OCI-LY7 (cell line): ENCODE measurements at regions not wholly inside any gene's neighbourhood (a gene's known extent, or its start where the extent isn't known, plus 50 kb on each side); places are given as distances from the start of the nearest gene placed in this dataset.
"Not testable (repeated sequence)": the region's sequence is repeated elsewhere in the genome, so short reads cannot be mapped to it uniquely, and the experiment has no call there.

Experiments
- BruUV-seq: library from RNA; stranded (reverse); fragments of 400-500 nt; replicated peaks from 2 replicates; lab custom pipeline; 2021; lab: Mats Ljungman, UMichigan
- CTCF ChIA-PET: fragments of 300-600 bp; sonication (Branson Sonifier 250); formaldehyde crosslinking; loops from one replicate; lab custom pipeline; 2022; ENCODE audit warnings: antibody characterized with exemption; ENCODE audit not compliant: unreplicated experiment; lab: Charles Lee
- POLR2A ChIA-PET: fragments of 300-600 bp; sonication (Branson Sonifier 250); formaldehyde crosslinking; loops from one replicate; lab custom pipeline; 2022; ENCODE audit warnings: antibody characterized with exemption; lab: Charles Lee
- DNase-seq: peaks from one replicate; pipeline ENCODE4 v3.0.0-alpha.2; 2015; ENCODE audit warnings: low spot score
- H2AFZ ChIP-seq: fragments of 200-600 bp; sonication (generic), shearing (Covaris generic); 2 replicates; pipeline ENCODE4 v1.6.1; 2014; ENCODE audit warnings: mild to moderate bottlenecking, antibody characterized with exemption, low read length, moderate library complexity
- H3K27ac ChIP-seq: fragments of 200-600 bp; sonication (generic); 2 replicates; pipeline ENCODE4 v1.5.1; 2014; ENCODE audit warnings: mixed run types, low read depth, mild to moderate bottlenecking, moderate library complexity, low read length, inconsistent platforms; ENCODE audit not compliant: poor library complexity, severe bottlenecking
- H3K36me3 ChIP-seq: fragments of 200-600 bp; sonication (generic); 2 replicates; pipeline ENCODE4 v1.6.1; 2014; ENCODE audit warnings: mild to moderate bottlenecking, antibody characterized with exemption, low read length, moderate library complexity, mixed read lengths; ENCODE audit not compliant: insufficient read depth
- H3K4me1 ChIP-seq: fragments of 200-600 bp; sonication (generic); 2 replicates; pipeline ENCODE4 v1.5.1; 2014; ENCODE audit warnings: mild to moderate bottlenecking, low read length; ENCODE audit not compliant: insufficient read depth, poor library complexity, severe bottlenecking
- H3K4me2 ChIP-seq: fragments of 200-600 bp; sonication (generic); 2 replicates; pipeline ENCODE4 v1.6.1; 2014; ENCODE audit warnings: mild to moderate bottlenecking, low read length
- H3K4me3 ChIP-seq: fragments of 200-600 bp; sonication (generic); 2 replicates; pipeline ENCODE4 v1.5.1; 2014; ENCODE audit warnings: mild to moderate bottlenecking, low read depth, low read length; ENCODE audit not compliant: poor library complexity, severe bottlenecking
- H3K79me2 ChIP-seq: fragments of 200-600 bp; sonication (generic); 2 replicates; pipeline ENCODE4 v1.6.1; 2016; ENCODE audit warnings: low read depth, mild to moderate bottlenecking, low read length, moderate library complexity, mixed read lengths; ENCODE audit not compliant: insufficient read depth
- H3K9me2 ChIP-seq: fragments of 200-600 bp; sonication (generic); 2 replicates; pipeline ENCODE4 v1.6.1; 2016; ENCODE audit warnings: mild to moderate bottlenecking, low read length, mixed read lengths; ENCODE audit not compliant: insufficient read depth
- H3K9me3 ChIP-seq: fragments of 200-600 bp; sonication (generic); 2 replicates; pipeline ENCODE4 v1.6.1; 2014; ENCODE audit warnings: mild to moderate bottlenecking, mixed run types, low read length, mixed read lengths
- H4K20me1 ChIP-seq: fragments of 200-600 bp; sonication (generic); 2 replicates; pipeline ENCODE4 v1.6.1; 2014; ENCODE audit warnings: mild to moderate bottlenecking, antibody characterized with exemption, low read length, moderate library complexity, mixed read lengths; ENCODE audit not compliant: insufficient read depth
- CTCF ChIP-seq: fragments of 200-600 bp; sonication (generic); conservative IDR thresholded peaks from 2 replicates; pipeline ENCODE4 v1.5.1; 2014; ENCODE audit warnings: mild to moderate bottlenecking, antibody characterized with exemption, low read length, moderate library complexity, mixed read lengths
- EZH2phosphoT487 ChIP-seq: fragments of 200-600 bp; sonication (generic); IDR thresholded peaks from 2 replicates; pipeline ENCODE4 v1.6.1; 2018; ENCODE audit warnings: low read depth, borderline replicate concordance, mild to moderate bottlenecking, mixed run types, antibody characterized with exemption, low read length, moderate library complexity, mixed read lengths
- intact Hi-C: fragments of 100-400 bp; cut with micrococcal nuclease; formaldehyde crosslinking; loops from one replicate; pipeline ENCODE4 v1.10.0; 2022; ENCODE audit not compliant: unreplicated experiment

DNA sequence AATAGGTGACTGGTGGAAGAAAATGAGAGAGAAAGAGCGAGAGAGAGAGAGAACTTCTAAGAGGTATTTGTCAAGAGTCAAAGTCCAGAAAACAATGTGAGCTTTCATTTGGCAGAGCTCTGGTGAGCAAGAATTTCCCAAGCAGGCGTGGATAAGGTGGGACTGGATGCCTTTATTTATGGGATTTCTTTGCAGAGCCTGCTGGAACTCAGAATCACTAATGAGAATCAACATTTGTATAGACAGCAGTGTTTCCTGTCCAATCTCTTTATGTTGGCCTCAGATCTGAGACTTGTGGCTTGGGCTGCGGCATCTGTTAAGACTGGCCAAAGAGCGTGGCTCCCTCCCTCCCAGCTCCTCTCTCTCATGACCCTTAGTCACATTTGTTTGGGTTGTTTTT lies 67.9 kb upstream of the TBL1X start:
- no peak for TF ChIP-seq CTCF
- TF ChIP-seq EZH2phosphoT487, result no peak
- Histone ChIP-seq H4K20me1 (no peaks in the 10 kb centered on the region), H3K9me2 (no peaks in the 10 kb centered on the region), H3K4me1 (no peaks in the 10 kb centered on the region), H3K4me3 (no peak overlapping the region), H2AFZ (no peak overlapping the region), H3K9me3 (no peaks in the 10 kb centered on the region), H3K79me2 (no peaks in the 10 kb centered on the region), H3K4me2 (no peak overlapping the region), H3K36me3 (no peaks in the 10 kb centered on the region), H3K27ac (no peak overlapping the region)
- no TSS peak for BruUV-seq
- intact Hi-C loops, result no loop called here
- POLR2A ChIA-PET, result interaction anchor here (0.5 kb wide), 1 partner anchor 223 kb away, joined by 3 read pairs; no protein-coding TSS in a partner anchor
- CTCF ChIA-PET, result no interaction called here
- DNase-seq, result no peak

- H3K27ac ChIP-seq, result no peak overlapping the region
- H3K9me2 ChIP-seq, result no peaks in the 10 kb centered on the region
- no peaks in the 10 kb centered on the region for H3K9me3 ChIP-seq
- H3K4me3 ChIP-seq, result no peak overlapping the region
- H2AFZ ChIP-seq, result no peak overlapping the region
- H3K79me2 ChIP-seq, result no peaks in the 10 kb centered on the region
- ChIA-PET POLR2A (no interaction called here), CTCF (no interaction called here)
- no peak for TF ChIP-seq CTCF
- no peak for TF ChIP-seq EZH2phosphoT487
- H4K20me1 ChIP-seq, result no peaks in the 10 kb centered on the region
- DNase-seq, result no peak
- H3K36me3 ChIP-seq, result no peaks in the 10 kb centered on the region
- intact Hi-C loops, result no loop called here
- no peak overlapping the region for H3K4me2 ChIP-seq
- H3K4me1 ChIP-seq, result no peaks in the 10 kb centered on the region
- no TSS peak for BruUV-seq
Observed at GRCh38 chrX:9401051-9401450, 63.8 kb upstream of the TBL1X start.

DNA sequence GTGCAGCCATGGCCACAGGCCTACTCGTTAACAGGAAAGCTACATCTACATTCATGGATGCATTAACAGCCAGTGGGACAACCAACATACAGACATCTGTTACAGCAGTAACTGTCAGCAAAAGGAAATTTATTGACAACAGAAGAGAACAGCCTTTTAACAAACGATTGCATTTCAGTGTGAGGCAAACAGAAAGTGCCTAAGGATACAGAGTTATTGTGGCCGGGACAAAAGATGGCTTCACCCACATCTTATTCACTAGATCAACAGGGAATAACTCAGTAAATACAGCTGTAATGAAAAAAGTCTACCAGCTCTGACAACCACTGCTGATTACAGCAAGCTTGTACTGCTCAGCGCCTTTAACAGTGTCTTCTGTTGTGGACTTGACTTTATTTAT lies 61.5 kb upstream of the TBL1X start:
- no peak for DNase-seq
- H2AFZ ChIP-seq, result no peak overlapping the region
- no peaks in the 10 kb centered on the region for H3K4me1 ChIP-seq
- H4K20me1 ChIP-seq, result no peaks in the 10 kb centered on the region
- H3K9me2 ChIP-seq, result no peaks in the 10 kb centered on the region
- no peaks in the 10 kb centered on the region for H3K9me3 ChIP-seq
- no peak overlapping the region for H3K4me2 ChIP-seq
- BruUV-seq, result no TSS peak
- POLR2A ChIA-PET, result interaction anchor here (0.7 kb wide), 1 partner anchor 1451 kb away, joined by 3 read pairs; no protein-coding TSS in a partner anchor
- no peak overlapping the region for H3K4me3 ChIP-seq
- no peaks in the 10 kb centered on the region for H3K79me2 ChIP-seq
- no peak overlapping the region for H3K27ac ChIP-seq
- TF ChIP-seq CTCF, result no peak
- CTCF ChIA-PET, result no interaction called here
- H3K36me3 ChIP-seq, result no peaks in the 10 kb centered on the region
- intact Hi-C loops, result no loop called here

DNA sequence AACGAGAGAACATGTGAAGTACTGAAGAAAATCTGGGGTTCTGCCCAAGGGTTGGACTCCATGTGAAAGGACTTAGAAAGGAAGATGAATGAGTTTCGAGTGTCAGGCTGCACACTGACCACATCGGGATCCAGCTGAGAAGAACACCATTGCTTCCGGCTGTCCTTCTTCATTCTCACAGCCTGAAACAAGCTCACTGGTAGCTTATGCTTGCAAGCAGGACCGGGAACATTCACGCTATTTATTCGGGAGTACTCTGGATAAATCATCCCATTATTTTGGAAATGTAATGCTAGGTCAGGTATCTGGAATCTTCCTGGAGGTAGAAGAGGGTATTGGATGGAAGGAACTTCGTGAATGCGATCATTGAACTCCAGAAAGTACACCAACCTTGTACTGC lies 59.2 kb upstream of the TBL1X start:
- H3K36me3 ChIP-seq, H3K9me3 ChIP-seq, CTCF ChIA-PET, H3K9me2 ChIP-seq, H3K27ac ChIP-seq, H3K79me2 ChIP-seq, H3K4me2 ChIP-seq, DNase-seq, H3K4me1 ChIP-seq, BruUV-seq, H2AFZ ChIP-seq, H4K20me1 ChIP-seq, H3K4me3 ChIP-seq: not testable (repeated sequence)
- intact Hi-C loops, result loop anchor here (5.0 kb wide), 1 partner anchor 292 kb away; no protein-coding TSS in a partner anchor
- POLR2A ChIA-PET, result interaction anchor here (0.5 kb wide), 1 partner anchor 553 kb away, joined by 3 read pairs; no protein-coding TSS in a partner anchor

GRCh38 chrX:9410889-9411288 lies 54.0 kb upstream of the TBL1X start:
- H3K36me3 ChIP-seq, H3K4me3 ChIP-seq, H3K79me2 ChIP-seq, BruUV-seq, DNase-seq, H2AFZ ChIP-seq, H3K9me2 ChIP-seq, H3K4me2 ChIP-seq, H3K27ac ChIP-seq, CTCF ChIA-PET, H3K9me3 ChIP-seq, H4K20me1 ChIP-seq, intact Hi-C loops, H3K4me1 ChIP-seq, POLR2A ChIA-PET: not testable (repeated sequence)
